ENCODE measurements at regions not wholly inside any gene's neighbourhood (a gene's known extent, or its start where the extent isn't known, plus 50 kb on each side); places are given as distances from the start of the nearest gene placed in this dataset.

- no peak for DNase-seq (ENCODE audit: low read depth in 2 of 2)
- TF ChIP-seq CTCF (IDR thresholded peaks at IDR 0.05; ENCODE audit: low read depth, low read length): no peak
- no peak overlapping the region for H3K4me3 ChIP-seq (replicated peaks in 1 of 2; ENCODE audit: low read depth in 2 of 2, low read length in 2 of 2)
These were observed 389.7 kb downstream of the ARHGEF28 start for GRCh38 chr5:74015716-74016115.

- DNase-seq (ENCODE audit: low read depth in 2 of 2): no peak
- no peak overlapping the region for H3K4me3 ChIP-seq (replicated peaks in 1 of 2; ENCODE audit: low read depth in 2 of 2, low read length in 2 of 2)
- no peak for TF ChIP-seq CTCF (IDR thresholded peaks at IDR 0.05; ENCODE audit: low read depth, low read length)
These were observed 387.2 kb downstream of the ARHGEF28 start for GRCh38 chr5:74013222-74013621.

GRCh38 chr5:74009502-74009901 lies 383.5 kb downstream of the ARHGEF28 start:
- no peak overlapping the region for H3K4me3 ChIP-seq (replicated peaks in 1 of 2; ENCODE audit: low read depth in 2 of 2, low read length in 2 of 2)
- DNase-seq (ENCODE audit: low read depth in 2 of 2): peak in 1 of 2 donors; percentile 27
- no peak for TF ChIP-seq CTCF (IDR thresholded peaks at IDR 0.05; ENCODE audit: low read depth, low read length)

- no peak for TF ChIP-seq CTCF (IDR thresholded peaks at IDR 0.05; ENCODE audit: low read depth, low read length)
- DNase-seq (ENCODE audit: low read depth in 2 of 2): no peak
- H3K4me3 ChIP-seq (replicated peaks in 1 of 2; ENCODE audit: low read depth in 2 of 2, low read length in 2 of 2): no peak overlapping the region
These were observed 381.2 kb downstream of the ARHGEF28 start for GRCh38 chr5:74007193-74007592.

GRCh38 chr5:73999297-73999696 lies 373.3 kb downstream of the ARHGEF28 start:
- TF ChIP-seq CTCF (IDR thresholded peaks at IDR 0.05; ENCODE audit: low read depth, low read length): no peak
- DNase-seq (ENCODE audit: low read depth in 2 of 2): no peak
- H3K4me3 ChIP-seq (replicated peaks in 1 of 2; ENCODE audit: low read depth in 2 of 2, low read length in 2 of 2): no peak overlapping the region

- no peak for TF ChIP-seq CTCF (IDR thresholded peaks at IDR 0.05; ENCODE audit: low read depth, low read length)
- peak; percentile 16 to 75 for DNase-seq (ENCODE audit: low read depth in 2 of 2)
- H3K4me3 ChIP-seq (replicated peaks in 1 of 2; ENCODE audit: low read depth in 2 of 2, low read length in 2 of 2): no peak overlapping the region
These were observed 372.5 kb downstream of the ARHGEF28 start for GRCh38 chr5:73998489-73998888.

GRCh38 chr5:73997960-73998359 lies 372.0 kb downstream of the ARHGEF28 start:
- H3K4me3 ChIP-seq (replicated peaks in 1 of 2; ENCODE audit: low read depth in 2 of 2, low read length in 2 of 2): no peak overlapping the region
- no peak for TF ChIP-seq CTCF (IDR thresholded peaks at IDR 0.05; ENCODE audit: low read depth, low read length)
- DNase-seq (ENCODE audit: low read depth in 2 of 2): peak in 1 of 2 donors; percentile 48

All from cardiac fibroblast (primary cell).